Ecto neural progenitor cell (in vitro differentiated cells): ENCODE measurements at regions not wholly inside any gene's neighbourhood (a gene's known extent, or its start where the extent isn't known, plus 50 kb on each side); places are given as distances from the start of the nearest gene placed in this dataset.
"Not testable (repeated sequence)": the region's sequence is repeated elsewhere in the genome, so short reads cannot be mapped to it uniquely, and the experiment has no call there.

Source experiments
- DNase-seq: peaks from one replicate; pipeline ENCODE4 v3.0.0-alpha.2; 2018; ENCODE audit warnings: low spot score

DNA sequence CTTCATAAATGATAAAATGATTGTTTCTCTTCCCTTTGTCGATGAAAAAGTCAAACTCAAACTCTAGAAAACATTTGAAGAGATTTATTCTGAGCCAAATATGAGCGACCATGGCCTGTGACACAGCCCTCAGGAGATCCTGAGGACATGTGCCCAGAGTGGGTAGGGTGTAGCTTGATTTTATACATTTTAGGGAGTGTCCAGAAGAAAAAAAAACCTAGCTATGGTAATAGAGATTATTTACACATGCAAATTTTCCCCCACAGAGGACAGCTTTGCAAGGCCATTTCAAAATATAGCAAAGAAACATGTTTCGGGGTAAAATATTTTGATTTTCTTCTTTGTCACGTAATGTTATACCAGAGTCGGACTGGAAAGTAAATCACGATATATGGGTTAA, 92.4 kb upstream of the TRIB2 start:
- no peak for DNase-seq

DNA sequence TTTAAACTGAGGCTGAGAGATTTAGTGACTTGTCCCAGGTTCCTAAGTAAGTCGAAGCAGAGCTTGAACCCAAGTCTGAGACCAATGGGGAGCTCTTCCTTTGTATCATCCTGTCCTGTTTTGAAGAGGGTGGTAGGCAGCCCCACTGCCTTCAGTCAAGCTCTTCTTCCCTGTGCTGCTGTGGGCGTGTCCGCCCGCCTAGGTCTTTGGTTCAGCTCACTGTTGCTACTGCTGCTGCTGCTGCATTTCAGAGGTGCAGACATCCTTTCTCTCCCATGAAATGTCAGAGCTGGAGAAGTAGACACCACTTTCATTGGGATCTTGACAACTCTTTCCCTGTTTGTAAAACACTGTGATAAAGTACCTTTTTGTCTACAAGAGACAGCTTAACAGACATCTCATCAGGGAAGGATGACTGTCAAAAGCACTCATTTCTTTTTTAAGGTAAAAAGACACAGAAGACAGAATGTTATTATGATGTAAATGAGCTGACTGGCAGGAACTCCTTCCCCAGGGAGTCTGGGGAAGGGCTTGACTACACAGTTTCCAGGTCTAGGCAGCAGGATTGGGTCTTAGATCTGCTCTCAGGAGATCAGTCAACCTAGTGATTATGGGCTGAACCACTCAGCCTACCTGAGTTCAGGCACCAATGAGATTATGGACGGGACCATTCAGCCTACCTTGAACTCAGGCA, 91.7 kb upstream of the TRIB2 start:
- no peak for DNase-seq

DNA sequence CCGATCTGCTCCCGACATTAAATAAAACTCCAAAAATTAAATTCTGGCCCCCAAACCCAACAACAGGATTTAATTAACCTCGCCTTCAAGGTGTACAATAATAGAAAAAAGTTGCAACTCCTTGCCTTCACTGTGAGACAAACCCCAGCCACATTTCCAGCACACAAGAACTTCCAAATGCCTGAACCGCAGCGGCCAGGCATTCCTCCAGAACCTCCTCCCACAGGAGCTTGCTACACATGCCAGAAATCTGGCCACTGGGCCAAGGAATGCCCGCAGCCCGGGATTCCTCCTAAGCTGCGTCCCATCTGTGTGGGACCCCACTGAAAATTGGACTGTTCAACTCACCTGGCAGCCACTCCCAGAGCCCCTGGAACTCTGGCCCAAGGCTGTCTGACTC, 88.2 kb upstream of the TRIB2 start:
- not testable (repeated sequence) for DNase-seq

DNA sequence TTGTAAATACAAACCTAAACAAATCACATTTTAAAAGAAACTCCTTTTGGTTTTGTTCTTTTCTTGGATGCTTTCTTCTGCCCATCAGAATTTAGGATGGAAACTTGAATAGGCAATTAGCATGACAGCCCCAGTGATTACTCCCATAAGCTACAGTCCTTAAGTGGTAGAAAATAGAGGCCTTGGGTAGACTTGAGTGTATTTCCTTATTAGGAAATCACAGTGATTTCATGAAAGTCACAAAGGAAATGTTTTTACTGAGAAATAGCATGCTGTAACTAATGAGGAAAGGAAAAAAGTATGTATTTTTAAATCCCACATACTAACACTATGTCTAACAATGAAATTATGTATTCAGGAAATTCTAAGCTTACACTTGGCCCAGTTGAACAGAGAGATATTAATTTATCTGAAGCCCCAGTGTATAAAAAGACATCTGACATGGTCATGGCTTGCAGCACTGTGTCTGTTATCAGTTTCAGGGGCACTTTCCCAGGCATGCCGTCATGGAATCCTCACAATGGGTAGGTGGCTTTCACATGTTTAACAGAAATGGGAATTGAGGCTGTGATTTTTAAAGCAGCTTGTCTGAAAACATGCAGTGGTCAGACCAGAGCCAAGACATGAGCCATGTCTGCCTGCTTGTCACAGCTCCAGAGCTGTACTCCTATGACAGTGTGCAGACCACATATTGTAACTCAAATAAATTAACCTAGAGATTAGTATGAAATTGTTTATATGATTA, 79.7 kb upstream of the TRIB2 start:
- no peak for DNase-seq

DNA sequence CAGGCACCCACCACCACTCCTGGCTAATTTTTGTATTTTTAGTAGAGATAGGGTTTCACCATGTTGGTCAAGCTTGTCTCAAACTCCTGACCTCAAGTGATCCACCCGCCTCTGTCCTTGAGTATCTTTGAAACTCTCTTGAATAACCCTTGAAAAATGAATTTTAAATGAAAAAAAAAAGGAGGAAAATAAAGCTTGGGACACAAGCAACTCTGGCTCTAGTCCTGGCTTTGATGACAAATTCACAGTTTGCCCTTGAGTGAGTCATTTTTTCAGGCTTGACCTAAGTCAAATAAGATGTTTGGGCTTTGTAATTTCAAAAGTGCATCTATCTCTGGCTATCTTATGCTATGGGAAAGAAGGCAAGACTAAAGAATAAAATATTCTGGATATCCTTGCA, 79.0 kb upstream of the TRIB2 start:
- DNase-seq: no peak

DNA sequence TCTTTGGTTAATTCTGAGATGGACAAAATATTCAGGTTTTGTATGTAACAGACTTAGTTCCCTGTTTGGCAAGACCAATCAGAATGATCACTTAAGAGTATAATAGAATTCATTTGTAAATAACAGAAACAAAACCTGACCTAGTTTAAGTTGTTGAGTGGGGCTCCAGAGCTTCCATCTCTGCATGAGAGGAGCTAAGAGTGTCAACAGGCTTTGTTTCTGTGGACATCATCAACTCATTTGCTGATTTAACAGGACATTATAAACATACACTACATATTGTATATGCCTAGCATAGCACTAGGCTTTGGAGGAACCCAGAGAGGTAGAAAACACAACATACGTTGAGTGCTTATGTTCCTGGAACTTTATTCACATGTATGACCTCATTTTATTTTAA, 75.3 kb upstream of the TRIB2 start:
- no peak for DNase-seq

DNA sequence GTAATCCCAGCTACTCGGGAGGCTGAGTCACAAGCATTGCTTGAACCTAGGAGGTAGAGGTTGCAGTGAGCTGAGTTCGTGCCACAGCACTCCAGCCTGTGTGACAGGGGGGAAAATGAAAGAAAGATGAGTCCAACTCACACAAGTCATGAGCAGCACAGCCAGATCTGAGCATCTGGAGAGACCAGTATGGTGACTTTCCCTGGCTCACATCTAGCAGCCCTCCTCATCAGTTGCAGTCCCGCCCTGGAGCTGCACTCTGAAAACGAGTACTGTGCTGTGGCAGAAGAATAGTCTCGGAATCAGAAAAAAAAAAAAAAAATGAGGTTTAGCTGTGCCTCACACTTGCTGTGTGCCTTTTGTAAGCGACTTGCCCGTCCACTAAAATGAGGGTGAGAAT, 74.4 kb upstream of the TRIB2 start:
- DNase-seq: no peak

DNA sequence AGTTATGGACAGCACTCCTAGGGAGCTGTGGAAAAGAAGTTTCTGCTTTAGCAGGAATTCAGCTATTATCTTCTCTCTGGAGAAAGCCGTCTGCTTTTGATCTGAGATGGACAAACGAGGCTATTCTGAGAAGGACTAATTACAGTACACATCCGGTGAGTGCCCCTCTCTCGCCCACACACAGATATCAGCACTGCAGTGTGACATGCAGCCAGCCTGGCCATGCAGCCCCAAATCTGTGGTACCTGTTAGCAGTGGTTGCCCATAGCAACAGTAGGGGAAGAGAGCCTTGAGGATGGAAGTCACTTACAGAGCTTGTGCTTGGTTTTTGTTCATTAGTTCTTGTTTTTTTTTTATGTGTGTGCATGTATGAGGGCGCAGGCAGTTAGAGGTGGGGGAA, 73.9 kb upstream of the TRIB2 start:
- DNase-seq: no peak

DNA sequence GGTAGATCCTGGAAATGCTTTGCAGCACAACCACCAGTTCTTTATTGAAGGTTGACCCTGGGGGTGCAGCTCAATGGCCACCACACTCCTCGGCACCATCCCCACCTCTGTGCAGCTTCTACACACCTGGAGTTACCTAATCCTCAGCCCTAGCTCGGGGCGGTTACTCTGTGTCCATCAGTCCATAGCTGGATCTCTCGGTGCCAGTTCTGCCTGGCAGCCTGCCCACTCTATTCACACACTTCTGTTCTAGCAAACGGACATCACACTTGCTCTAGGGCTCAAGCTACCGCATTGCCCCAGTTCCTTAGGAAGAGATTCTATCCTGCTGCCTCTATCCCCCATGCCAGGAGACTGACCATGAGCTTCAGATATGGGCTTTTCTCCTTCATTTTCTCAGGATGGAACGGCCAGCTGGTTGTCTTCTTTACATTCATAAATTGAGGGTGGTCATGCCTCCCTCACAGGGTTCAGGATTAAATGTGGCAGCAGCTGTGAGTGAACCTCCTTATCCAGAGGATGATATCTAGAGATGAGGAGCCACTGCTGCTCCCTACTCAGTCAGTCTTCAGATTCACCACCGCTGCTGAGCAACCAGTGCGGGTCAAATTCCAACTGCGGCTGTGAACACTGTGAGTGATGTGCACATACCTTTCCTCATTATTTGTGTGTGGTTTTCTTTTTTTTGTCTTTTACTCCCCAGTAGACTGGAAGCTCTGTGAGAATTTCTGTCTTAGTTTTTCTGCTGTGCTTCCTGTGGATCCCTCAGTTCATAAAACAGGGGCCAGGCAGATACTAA, 66.9 kb upstream of the TRIB2 start:
- no peak for DNase-seq

DNA sequence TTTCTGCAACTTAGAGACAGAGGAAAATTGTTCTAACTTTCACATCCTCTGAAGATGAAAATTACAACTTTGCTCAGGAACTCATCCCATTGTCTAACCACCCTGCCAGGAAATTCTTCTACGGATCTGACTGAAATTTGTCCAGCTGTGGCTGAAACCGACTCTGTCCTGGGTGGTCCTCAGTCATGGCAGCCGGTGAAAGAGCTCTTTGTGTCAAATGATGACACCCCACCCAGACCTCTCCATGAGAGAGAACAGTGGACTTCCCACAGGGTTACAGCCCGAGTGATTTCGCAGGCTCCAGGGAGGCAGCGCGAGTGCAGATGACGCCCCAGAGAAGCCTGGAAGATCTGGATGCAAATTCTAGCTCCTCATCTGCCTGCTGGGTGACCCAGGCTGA, 65.1 kb upstream of the TRIB2 start:
- no peak for DNase-seq

DNA sequence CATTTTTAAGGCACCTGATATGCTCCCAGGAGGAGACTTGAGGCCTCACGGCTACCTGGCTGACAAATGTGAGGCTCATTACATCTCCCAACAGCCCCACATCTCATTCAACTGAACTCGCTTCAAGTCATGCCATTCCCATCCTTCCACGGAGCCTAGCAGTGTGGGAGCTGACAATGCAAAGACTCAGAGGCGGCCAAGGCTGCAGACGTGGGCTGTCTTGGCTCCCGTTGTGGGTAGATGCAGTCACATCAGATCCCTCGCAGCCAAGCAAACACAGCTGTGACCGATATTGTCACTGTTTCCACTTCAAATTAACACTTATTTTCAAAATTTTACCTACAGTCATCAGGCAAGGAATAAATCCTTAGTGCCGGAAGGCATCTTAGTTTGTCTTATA, 64.0 kb upstream of the TRIB2 start:
- no peak for DNase-seq

DNA sequence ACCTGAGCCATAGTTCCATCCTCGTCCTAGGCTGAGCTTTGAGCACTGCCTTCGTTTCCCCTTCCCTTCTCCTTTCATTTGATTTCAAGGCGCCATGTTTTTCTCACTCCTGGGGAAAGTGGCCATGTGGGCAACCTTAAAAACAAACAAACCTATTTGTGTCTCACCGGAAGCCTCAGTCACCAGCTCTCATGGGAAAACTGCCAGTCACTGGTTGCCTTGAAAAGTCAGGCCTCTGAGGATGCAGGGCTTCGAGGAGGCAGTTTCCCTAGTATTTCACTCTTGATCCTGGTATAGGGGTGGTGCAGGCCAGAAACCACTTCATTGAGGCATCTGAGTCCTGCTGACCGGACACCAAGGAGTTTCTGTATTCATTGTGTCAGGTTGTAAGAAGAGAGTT, 59.2 kb upstream of the TRIB2 start:
- DNase-seq: no peak

DNA sequence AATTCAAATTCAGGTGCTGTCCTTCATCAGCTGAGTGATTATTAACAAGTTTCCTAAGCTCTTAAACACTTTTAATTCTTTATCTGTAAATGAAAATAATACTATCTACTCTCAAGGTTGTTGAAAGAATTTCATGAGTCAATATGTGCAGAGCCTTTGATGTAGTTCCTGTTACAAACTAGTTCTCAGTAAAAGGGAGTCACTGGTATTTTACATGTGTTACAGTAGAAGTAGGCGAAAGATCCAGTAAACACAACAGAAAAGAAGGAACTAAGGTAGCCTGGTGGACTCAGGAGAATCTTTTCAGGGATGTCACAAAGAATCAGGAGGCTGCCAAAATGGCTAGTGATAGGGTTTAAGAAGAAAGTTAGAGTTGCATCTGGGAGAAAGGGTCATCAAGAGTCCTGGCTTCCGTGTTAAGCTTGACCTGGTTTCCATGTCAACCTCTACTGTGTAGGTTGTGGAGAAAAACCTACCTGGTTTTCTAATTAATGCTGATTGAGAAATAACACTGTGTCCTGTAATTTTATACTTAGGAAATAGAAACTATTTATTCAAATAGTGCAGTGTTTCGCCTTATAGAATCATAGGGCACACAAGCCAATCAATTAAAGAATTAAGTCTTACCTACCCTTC, 58.3 kb upstream of the TRIB2 start:
- no peak for DNase-seq

DNA sequence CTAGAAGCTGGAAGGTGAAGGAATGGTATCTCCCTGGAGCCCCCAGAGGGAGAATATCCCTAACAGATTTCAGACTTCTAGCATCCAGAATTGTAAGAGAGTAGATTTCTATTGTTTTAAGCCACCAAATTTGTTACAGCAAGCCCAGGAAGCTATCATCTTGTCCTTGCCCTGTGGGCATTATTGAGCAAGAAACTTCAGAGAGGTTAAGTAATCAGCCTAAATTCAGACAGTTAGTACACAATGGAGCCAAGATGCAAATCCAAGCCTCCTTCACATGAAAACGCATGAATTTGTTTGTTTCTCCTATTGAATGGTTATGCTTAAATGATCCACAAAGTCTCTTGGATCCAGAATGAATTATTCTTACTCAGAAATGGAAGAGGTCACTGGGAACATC, 55.2 kb upstream of the TRIB2 start:
- DNase-seq: no peak

DNA sequence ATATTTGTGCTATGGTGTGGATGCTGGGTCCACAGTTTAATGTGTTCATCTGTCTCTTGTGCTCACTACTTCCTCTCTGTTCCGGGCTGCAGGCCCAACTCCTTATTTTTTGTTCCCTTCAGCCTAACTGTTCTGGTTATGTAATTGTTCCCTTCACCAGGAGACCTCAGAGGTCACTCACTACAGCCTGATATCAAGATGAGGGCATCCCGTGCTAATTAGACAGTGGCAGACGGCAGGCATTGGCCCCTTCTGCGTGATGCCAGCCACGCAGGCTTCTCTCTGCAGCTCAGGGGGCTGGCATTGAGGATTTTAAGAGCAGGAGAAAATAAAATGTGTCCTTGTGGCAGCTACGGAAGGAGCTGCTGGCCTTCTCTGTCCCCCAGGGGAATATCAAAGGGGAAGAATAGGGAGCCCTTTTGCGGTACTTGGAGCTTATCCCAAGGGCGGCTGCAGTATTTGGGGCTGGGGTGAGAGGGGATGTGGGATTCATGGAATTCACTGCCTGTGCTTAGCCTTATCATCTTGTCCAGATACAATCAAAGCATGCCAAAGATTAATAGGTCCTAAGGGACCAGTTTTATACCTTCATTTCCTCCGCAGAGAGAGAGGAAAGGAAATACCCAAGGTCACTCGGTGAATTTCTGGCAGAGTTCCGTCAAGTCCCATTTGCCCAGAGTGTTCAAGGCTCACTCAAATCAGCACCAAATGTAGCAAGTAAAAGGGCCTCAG, 53.3 kb upstream of the TRIB2 start:
- DNase-seq: no peak

DNA sequence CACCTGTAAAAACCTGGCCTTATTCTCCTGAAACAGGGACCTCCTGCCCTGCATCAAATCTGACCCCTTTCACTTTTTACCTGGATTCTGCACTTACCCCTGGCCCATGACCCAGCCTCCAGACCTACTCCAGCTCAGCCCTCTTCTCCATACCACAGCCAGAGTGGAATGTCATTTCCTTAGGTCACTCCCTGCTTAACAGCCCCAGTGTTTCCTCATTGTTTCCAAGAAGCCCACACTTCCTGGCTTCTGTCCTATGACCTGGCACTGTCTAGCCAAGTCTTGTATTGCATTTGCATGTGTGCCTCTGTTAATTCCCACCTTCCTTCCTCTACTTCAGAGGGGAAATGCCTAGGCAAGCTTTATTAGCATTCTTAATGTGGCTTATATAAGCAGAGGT, 51.4 kb upstream of the TRIB2 start:
- DNase-seq: no peak

DNA sequence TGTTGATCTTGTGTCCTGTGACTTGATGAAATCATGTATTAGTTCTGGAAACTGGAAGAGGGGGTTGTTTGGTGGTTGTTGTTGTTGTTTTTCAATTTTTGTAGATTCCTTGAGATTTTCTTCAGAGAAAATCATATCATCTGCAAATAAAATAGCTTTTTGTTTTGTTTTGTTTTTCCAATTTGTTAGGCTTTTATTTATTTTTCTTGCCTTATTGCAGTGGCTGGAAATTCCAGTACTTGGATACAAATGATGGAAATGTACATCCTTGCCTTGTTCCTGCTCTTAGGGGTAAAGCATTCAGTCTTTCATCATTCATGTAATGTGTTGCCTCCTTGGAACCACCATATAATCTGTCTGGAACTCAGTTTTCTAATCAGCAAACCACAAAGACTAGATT, 50.3 kb upstream of the TRIB2 start:
- DNase-seq: no peak
